ENCODE measurements at regions not wholly inside any gene's neighbourhood (a gene's known extent, or its start where the extent isn't known, plus 50 kb on each side); places are given as distances from the start of the nearest gene placed in this dataset.
"Not testable (repeated sequence)": the region's sequence is repeated elsewhere in the genome, so short reads cannot be mapped to it uniquely, and the experiment has no call there.

GRCh38 chr20:48502016-48502415, 325.8 kb downstream of the PREX1 start:
- no peak for DNase-seq (ENCODE audit: low read depth)
- TF ChIP-seq, protein P1, sequence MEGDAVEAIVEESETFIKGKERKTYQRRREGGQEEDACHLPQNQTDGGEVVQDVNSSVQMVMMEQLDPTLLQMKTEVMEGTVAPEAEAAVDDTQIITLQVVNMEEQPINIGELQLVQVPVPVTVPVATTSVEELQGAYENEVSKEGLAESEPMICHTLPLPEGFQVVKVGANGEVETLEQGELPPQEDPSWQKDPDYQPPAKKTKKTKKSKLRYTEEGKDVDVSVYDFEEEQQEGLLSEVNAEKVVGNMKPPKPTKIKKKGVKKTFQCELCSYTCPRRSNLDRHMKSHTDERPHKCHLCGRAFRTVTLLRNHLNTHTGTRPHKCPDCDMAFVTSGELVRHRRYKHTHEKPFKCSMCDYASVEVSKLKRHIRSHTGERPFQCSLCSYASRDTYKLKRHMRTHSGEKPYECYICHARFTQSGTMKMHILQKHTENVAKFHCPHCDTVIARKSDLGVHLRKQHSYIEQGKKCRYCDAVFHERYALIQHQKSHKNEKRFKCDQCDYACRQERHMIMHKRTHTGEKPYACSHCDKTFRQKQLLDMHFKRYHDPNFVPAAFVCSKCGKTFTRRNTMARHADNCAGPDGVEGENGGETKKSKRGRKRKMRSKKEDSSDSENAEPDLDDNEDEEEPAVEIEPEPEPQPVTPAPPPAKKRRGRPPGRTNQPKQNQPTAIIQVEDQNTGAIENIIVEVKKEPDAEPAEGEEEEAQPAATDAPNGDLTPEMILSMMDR (IDR thresholded peaks at IDR 0.05; ENCODE audit: insufficient read depth, low read length), result no peak
- H3K4me3 ChIP-seq (ENCODE audit: low read depth, low read length), result no peak overlapping the region

GRCh38 chr20:48500900-48501299, 326.9 kb downstream of the PREX1 start:
- H3K4me3 ChIP-seq (ENCODE audit: low read depth, low read length); DNase-seq (ENCODE audit: low read depth): not testable (repeated sequence)

DNA sequence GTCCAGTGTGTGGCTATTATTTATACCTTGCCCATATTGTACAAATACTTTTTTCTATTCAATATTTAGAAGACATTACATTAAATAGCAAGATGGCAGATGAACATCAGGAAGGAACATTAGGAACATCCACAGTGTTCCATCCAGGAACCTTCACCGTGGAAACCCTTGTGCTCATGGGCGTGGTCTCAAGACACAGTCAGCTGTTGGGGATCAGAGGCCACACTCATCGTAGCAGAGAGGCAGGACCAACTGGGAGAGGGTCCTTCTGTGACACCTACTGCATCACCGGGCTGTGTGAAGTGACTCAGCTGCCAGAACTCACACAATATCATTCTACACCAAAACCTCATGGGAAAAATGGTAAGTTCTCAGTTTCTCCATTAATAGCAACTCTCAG, 328.9 kb downstream of the PREX1 start:
- not testable (repeated sequence) for DNase-seq (ENCODE audit: low read depth)

DNA sequence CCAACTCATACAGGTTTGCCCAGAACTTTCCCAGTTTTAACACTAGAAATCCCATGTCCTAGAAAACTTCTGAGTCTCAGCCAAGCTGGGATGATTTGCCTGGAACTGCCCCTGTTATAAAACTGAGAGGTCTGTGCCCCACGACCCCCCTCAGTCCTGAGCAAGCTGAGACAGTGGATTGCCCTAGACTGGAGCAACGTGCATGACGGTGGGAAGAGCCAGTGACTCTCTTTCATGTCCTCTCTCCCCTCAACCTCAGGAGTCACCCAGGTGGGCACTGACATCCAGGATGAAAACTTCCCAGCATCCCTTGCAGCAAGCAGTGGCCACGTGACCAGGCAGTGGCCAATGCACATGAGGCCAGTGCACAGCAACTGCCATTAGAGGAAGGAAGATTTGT, 329.7 kb downstream of the PREX1 start:
- not testable (repeated sequence) for DNase-seq (ENCODE audit: low read depth); H3K4me3 ChIP-seq (ENCODE audit: low read depth, low read length)

More for the DNA sequence above, 328.9 kb downstream of the PREX1 start:
- H3K4me3 ChIP-seq (ENCODE audit: low read depth, low read length), result not testable (repeated sequence)

- no peak overlapping the region for H3K4me3 ChIP-seq (ENCODE audit: low read depth, low read length)
- no peak for DNase-seq (ENCODE audit: low read depth)
- TF ChIP-seq, protein P1 (IDR thresholded peaks at IDR 0.05; ENCODE audit: insufficient read depth, low read length), result no peak
Measured at GRCh38 chr20:48493966-48494365, 333.8 kb downstream of the PREX1 start.

DNA sequence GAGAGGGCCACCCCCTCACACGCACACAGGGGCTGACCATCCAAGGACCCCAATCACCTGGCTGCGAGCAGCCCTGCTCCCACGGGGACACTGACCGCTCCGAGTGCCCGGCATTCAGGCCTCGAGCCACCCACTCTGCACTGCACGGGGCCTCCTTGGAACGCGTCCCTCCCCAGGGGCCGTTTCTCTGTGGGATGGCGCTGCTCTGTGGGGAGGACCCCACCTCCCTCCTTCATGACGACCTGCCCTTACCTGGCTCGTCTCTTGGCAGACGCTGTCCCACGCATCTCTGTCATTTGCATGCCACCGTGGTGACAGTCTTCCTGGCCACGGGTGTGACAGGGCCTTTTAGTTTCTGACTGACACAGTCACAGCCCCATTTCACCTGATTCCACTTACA, 334.5 kb downstream of the PREX1 start:
- DNase-seq (ENCODE audit: low read depth); H3K4me3 ChIP-seq (ENCODE audit: low read depth, low read length): not testable (repeated sequence)

DNA sequence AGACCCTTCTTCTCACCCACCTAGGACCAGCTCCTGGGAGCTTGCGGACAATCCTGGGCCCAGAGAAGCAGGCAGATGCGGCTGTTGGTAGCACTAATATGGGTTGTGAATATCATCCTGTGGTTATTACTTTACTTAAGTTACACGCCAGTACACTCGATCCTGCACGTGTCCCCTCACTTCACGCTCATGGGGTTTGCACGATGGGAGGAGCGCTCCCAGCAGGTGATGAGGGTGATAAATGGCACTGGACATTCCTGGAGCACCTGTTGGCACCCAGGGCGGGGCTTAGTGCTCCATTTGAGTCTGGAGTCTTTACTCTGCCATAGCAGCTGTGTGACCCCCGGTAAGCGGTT, 335.1 kb downstream of the PREX1 start:
- TF ChIP-seq, protein P1 (IDR thresholded peaks at IDR 0.05; ENCODE audit: insufficient read depth, low read length), result no peak
- DNase-seq (ENCODE audit: low read depth), result no peak
- no peak overlapping the region for H3K4me3 ChIP-seq (ENCODE audit: low read depth, low read length)

GRCh38 chr20:48492015-48492714, 335.6 kb downstream of the PREX1 start:
- no peak for DNase-seq (ENCODE audit: low read depth)
- H3K4me3 ChIP-seq (ENCODE audit: low read depth, low read length), result no peak overlapping the region
- TF ChIP-seq, protein P1 (IDR thresholded peaks at IDR 0.05; ENCODE audit: insufficient read depth, low read length), result no peak

- TF ChIP-seq, protein P1 (IDR thresholded peaks at IDR 0.05; ENCODE audit: insufficient read depth, low read length), result no peak
- no peak for DNase-seq (ENCODE audit: low read depth)
Measured at GRCh38 chr20:48490961-48491831, 336.6 kb downstream of the PREX1 start.

DNA sequence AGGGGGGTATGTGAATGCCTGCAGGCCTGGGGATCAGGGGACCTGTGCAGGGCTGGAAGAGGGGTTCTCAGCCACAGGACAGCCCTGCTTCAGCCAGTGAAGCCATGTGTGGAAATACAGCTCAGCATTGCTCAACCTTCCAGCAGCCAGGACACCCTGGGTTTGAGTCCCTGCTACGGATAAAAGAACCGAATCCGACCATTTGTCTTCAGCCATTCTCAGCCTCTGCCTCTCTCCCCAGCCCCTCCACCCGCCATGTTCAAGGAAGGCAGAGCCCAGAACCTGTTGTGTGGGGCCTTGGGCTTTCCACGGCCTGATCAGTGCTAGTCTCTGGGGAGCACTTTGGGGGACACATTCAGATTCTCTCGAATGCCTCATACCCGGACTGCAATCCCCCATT, 337.5 kb downstream of the PREX1 start:
- H3K4me3 ChIP-seq (ENCODE audit: low read depth, low read length); DNase-seq (ENCODE audit: low read depth): not testable (repeated sequence)

More at GRCh38 chr20:48490961-48491831, 336.6 kb downstream of the PREX1 start:
- H3K4me3 ChIP-seq (ENCODE audit: low read depth, low read length), result no peak overlapping the region
